HEK293 (cell line): ENCODE measurements at regions not wholly inside any gene's neighbourhood (a gene's known extent, or its start where the extent isn't known, plus 50 kb on each side); places are given as distances from the start of the nearest gene placed in this dataset.

Source experiments
- EGR2 ChIP-seq: fragments of 450-650 bp; formaldehyde crosslinking; IDR thresholded peaks from 2 replicates; pipeline ENCODE4 v1.5.1; 2016; ENCODE audit warnings: low read depth, missing biosample characterization, missing genetic modification characterization
- GLI4 ChIP-seq: fragments of 450-650 bp; formaldehyde crosslinking; IDR thresholded peaks from 2 replicates; pipeline ENCODE4 v1.5.1; 2016; ENCODE audit warnings: missing biosample characterization, missing genetic modification characterization
- KLF8 ChIP-seq: fragments of 450-650 bp; formaldehyde crosslinking; IDR thresholded peaks from 2 replicates; pipeline ENCODE4 v1.5.1; 2016; ENCODE audit warnings: missing biosample characterization, missing genetic modification characterization
- SCRT1 ChIP-seq: fragments of 450-650 bp; formaldehyde crosslinking; IDR thresholded peaks from 2 replicates; pipeline ENCODE4 v1.5.1; 2016; ENCODE audit warnings: missing biosample characterization, missing genetic modification characterization, borderline replicate concordance
- SCRT2 ChIP-seq: fragments of 450-650 bp; formaldehyde crosslinking; IDR thresholded peaks from 2 replicates; pipeline ENCODE4 v1.5.1; 2016; ENCODE audit warnings: missing biosample characterization, missing genetic modification characterization
- SP2 ChIP-seq: fragments of 450-650 bp; formaldehyde crosslinking; IDR thresholded peaks from 2 replicates; pipeline ENCODE4 v1.5.1; 2016; ENCODE audit warnings: missing biosample characterization, missing genetic modification characterization
- WT1 ChIP-seq: fragments of 450-650 bp; formaldehyde crosslinking; IDR thresholded peaks from 2 replicates; pipeline ENCODE4 v1.5.1; 2016; ENCODE audit warnings: missing biosample characterization, missing genetic modification characterization
- ZFHX2 ChIP-seq: fragments of 450-650 bp; formaldehyde crosslinking; conservative IDR thresholded peaks from 2 replicates; pipeline ENCODE4 v1.5.1; 2016; ENCODE audit warnings: missing biosample characterization, missing genetic modification characterization
- ZIC2 ChIP-seq: fragments of 450-650 bp; formaldehyde crosslinking; IDR thresholded peaks from 2 replicates; pipeline ENCODE4 v1.5.1; 2016; ENCODE audit warnings: missing biosample characterization, missing genetic modification characterization
- ZNF10 ChIP-seq: fragments of 450-650 bp; formaldehyde crosslinking; IDR thresholded peaks from 2 replicates; pipeline ENCODE4 v1.5.1; 2017; ENCODE audit warnings: missing biosample characterization, missing genetic modification characterization
- ZNF132 ChIP-seq: fragments of 450-650 bp; formaldehyde crosslinking; IDR thresholded peaks from 2 replicates; pipeline ENCODE4 v1.5.1; 2017; ENCODE audit warnings: missing biosample characterization, missing genetic modification characterization, borderline replicate concordance
- ZNF138 ChIP-seq: fragments of 450-650 bp; formaldehyde crosslinking; IDR thresholded peaks from 2 replicates; pipeline ENCODE4 v1.5.1; 2016; ENCODE audit warnings: missing biosample characterization, missing genetic modification characterization, borderline replicate concordance
- ZNF169 ChIP-seq: fragments of 450-650 bp; formaldehyde crosslinking; IDR thresholded peaks from 2 replicates; pipeline ENCODE4 v1.5.1; 2016; ENCODE audit warnings: missing biosample characterization, missing genetic modification characterization
- ZNF223 ChIP-seq: fragments of 450-650 bp; formaldehyde crosslinking; IDR thresholded peaks from 2 replicates; pipeline ENCODE4 v1.5.1; 2016; ENCODE audit warnings: missing biosample characterization, missing genetic modification characterization
- ZNF266 ChIP-seq: fragments of 450-650 bp; formaldehyde crosslinking; IDR thresholded peaks from 2 replicates; pipeline ENCODE4 v1.5.1; 2016; ENCODE audit warnings: missing biosample characterization, missing genetic modification characterization, low read depth
- ZNF366 ChIP-seq: fragments of 450-650 bp; formaldehyde crosslinking; conservative IDR thresholded peaks from 2 replicates; pipeline ENCODE4 v1.5.1; 2016; ENCODE audit warnings: missing biosample characterization, missing genetic modification characterization
- ZNF48 ChIP-seq: fragments of 450-650 bp; formaldehyde crosslinking; IDR thresholded peaks from 2 replicates; pipeline ENCODE4 v1.5.1; 2016; ENCODE audit warnings: missing biosample characterization, missing genetic modification characterization
- ZNF501 ChIP-seq: fragments of 450-650 bp; formaldehyde crosslinking; IDR thresholded peaks from 2 replicates; pipeline ENCODE4 v1.5.1; 2016; ENCODE audit warnings: missing biosample characterization, missing genetic modification characterization
- ZNF600 ChIP-seq: fragments of 450-650 bp; formaldehyde crosslinking; IDR thresholded peaks from 2 replicates; pipeline ENCODE4 v1.5.1; 2016; ENCODE audit warnings: missing biosample characterization, missing genetic modification characterization
- ZNF624 ChIP-seq: fragments of 450-650 bp; formaldehyde crosslinking; IDR thresholded peaks from 2 replicates; pipeline ENCODE4 v1.5.1; 2017; ENCODE audit warnings: missing biosample characterization, missing genetic modification characterization
- ZNF654 ChIP-seq: fragments of 450-650 bp; formaldehyde crosslinking; IDR thresholded peaks from 2 replicates; pipeline ENCODE4 v1.5.1; 2016; ENCODE audit warnings: low read depth, missing biosample characterization, missing genetic modification characterization
- TF ChIP-seq, protein P1 (sequence below): fragments of 450-650 bp; formaldehyde crosslinking; IDR thresholded peaks from 2 replicates; pipeline ENCODE4 v1.5.1; 2016; ENCODE audit warnings: missing biosample characterization, missing genetic modification characterization
- TF ChIP-seq, protein P2 (sequence below): fragments of 450-650 bp; formaldehyde crosslinking; conservative IDR thresholded peaks from 2 replicates; pipeline ENCODE4 v1.5.1; 2016; ENCODE audit warnings: low read depth, missing biosample characterization, missing genetic modification characterization
- TF ChIP-seq, protein P3 (sequence below): fragments of 450-650 bp; formaldehyde crosslinking; IDR thresholded peaks from 2 replicates; pipeline ENCODE4 v1.5.1; 2017; ENCODE audit warnings: missing biosample characterization, missing genetic modification characterization
- TF ChIP-seq, protein P4 (sequence below): fragments of 450-650 bp; formaldehyde crosslinking; IDR thresholded peaks from 2 replicates; pipeline ENCODE4 v1.5.1; 2016; ENCODE audit warnings: missing biosample characterization, missing genetic modification characterization
- TF ChIP-seq, protein P5 (sequence below): fragments of 450-650 bp; formaldehyde crosslinking; IDR thresholded peaks from 2 replicates; pipeline ENCODE4 v1.5.1; 2016; ENCODE audit warnings: missing biosample characterization, missing genetic modification characterization, borderline replicate concordance
- TF ChIP-seq, protein P6 (sequence below): fragments of 450-650 bp; formaldehyde crosslinking; IDR thresholded peaks from 2 replicates; pipeline ENCODE4 v1.5.1; 2017; ENCODE audit warnings: missing biosample characterization, missing genetic modification characterization

DNA sequence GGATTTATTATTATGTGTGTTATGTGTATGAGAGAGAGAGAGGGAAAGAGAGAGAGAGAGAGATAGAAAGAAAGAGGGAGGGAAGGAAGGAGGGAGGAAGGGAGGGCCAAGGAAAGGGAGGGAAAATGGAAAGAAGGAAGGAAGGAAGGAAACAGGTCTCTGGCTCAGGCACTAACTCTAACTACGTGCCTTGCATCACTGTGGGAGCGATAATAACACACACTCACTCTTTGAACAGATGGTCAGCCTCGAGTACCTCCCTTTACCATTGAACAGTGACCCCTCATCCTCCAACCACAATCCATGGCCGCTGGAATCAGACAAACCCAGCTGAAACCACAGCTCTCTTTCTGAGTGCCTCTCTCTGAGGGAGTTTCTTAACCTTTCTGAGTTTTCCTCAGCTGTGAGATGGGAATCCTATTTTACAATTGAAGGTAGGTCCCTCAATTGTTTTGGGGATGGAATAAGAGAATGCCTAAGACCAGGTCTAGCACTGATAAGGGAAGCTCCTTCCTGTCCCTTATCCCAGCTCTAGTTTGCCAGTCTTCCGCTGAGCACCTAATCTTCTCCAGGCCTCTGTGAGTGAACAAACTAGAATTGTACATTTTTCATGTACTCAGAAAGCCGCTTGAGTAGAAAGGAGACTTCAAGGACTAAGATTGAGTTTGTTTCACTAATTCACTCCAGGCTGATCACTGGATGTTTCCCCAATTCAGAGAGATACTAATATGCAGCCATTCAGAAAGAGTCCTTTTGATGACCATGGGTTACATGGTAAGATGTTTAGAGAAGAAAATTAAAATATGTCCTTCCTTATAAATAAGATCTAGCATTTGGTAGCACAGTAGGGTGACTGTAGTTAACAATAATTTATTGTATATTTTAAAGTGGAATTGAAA is 62.8 kb downstream of the IRF2BP2 start (continued):
- TF ChIP-seq, protein P1, sequence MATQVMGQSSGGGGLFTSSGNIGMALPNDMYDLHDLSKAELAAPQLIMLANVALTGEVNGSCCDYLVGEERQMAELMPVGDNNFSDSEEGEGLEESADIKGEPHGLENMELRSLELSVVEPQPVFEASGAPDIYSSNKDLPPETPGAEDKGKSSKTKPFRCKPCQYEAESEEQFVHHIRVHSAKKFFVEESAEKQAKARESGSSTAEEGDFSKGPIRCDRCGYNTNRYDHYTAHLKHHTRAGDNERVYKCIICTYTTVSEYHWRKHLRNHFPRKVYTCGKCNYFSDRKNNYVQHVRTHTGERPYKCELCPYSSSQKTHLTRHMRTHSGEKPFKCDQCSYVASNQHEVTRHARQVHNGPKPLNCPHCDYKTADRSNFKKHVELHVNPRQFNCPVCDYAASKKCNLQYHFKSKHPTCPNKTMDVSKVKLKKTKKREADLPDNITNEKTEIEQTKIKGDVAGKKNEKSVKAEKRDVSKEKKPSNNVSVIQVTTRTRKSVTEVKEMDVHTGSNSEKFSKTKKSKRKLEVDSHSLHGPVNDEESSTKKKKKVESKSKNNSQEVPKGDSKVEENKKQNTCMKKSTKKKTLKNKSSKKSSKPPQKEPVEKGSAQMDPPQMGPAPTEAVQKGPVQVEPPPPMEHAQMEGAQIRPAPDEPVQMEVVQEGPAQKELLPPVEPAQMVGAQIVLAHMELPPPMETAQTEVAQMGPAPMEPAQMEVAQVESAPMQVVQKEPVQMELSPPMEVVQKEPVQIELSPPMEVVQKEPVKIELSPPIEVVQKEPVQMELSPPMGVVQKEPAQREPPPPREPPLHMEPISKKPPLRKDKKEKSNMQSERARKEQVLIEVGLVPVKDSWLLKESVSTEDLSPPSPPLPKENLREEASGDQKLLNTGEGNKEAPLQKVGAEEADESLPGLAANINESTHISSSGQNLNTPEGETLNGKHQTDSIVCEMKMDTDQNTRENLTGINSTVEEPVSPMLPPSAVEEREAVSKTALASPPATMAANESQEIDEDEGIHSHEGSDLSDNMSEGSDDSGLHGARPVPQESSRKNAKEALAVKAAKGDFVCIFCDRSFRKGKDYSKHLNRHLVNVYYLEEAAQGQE = no peak
- TF ChIP-seq ZNF138 (tag by site-specific recombination) (no peak), ZNF132 (tag by site-specific recombination) (no peak), WT1 (peak; percentile 58; the same call in 1 of the 2 replicates), ZFHX2 (tag by site-specific recombination) (no peak), SCRT1 (no peak), KLF8 (tag by site-specific recombination) (no peak), EGR2 (tag by site-specific recombination) (no peak), ZNF223 (tag by site-specific recombination) (no peak), ZNF624 (tag by site-specific recombination) (no peak), ZNF48 (tag by site-specific recombination) (no peak), ZNF169 (tag by site-specific recombination) (no peak), GLI4 (tag by site-specific recombination) (no peak), ZNF366 (tag by site-specific recombination) (peak; percentile 95), ZIC2 (tag by site-specific recombination) (no peak), SP2 (tag by site-specific recombination) (no peak), ZNF501 (tag by site-specific recombination) (no peak), ZNF654 (tag by site-specific recombination) (no peak), ZNF266 (tag by site-specific recombination) (no peak), SCRT2 (tag by site-specific recombination) (no peak), ZNF10 (no peak), ZNF600 (tag by site-specific recombination) (no peak)
- TF ChIP-seq, protein P2, sequence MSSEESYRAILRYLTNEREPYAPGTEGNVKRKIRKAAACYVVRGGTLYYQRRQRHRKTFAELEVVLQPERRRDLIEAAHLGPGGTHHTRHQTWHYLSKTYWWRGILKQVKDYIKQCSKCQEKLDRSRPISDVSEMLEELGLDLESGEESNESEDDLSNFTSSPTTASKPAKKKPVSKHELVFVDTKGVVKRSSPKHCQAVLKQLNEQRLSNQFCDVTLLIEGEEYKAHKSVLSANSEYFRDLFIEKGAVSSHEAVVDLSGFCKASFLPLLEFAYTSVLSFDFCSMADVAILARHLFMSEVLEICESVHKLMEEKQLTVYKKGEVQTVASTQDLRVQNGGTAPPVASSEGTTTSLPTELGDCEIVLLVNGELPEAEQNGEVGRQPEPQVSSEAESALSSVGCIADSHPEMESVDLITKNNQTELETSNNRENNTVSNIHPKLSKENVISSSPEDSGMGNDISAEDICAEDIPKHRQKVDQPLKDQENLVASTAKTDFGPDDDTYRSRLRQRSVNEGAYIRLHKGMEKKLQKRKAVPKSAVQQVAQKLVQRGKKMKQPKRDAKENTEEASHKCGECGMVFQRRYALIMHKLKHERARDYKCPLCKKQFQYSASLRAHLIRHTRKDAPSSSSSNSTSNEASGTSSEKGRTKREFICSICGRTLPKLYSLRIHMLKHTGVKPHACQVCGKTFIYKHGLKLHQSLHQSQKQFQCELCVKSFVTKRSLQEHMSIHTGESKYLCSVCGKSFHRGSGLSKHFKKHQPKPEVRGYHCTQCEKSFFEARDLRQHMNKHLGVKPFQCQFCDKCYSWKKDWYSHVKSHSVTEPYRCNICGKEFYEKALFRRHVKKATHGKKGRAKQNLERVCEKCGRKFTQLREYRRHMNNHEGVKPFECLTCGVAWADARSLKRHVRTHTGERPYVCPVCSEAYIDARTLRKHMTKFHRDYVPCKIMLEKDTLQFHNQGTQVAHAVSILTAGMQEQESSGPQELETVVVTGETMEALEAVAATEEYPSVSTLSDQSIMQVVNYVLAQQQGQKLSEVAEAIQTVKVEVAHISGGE (tag by site-specific recombination) = no peak
- TF ChIP-seq, protein P3, sequence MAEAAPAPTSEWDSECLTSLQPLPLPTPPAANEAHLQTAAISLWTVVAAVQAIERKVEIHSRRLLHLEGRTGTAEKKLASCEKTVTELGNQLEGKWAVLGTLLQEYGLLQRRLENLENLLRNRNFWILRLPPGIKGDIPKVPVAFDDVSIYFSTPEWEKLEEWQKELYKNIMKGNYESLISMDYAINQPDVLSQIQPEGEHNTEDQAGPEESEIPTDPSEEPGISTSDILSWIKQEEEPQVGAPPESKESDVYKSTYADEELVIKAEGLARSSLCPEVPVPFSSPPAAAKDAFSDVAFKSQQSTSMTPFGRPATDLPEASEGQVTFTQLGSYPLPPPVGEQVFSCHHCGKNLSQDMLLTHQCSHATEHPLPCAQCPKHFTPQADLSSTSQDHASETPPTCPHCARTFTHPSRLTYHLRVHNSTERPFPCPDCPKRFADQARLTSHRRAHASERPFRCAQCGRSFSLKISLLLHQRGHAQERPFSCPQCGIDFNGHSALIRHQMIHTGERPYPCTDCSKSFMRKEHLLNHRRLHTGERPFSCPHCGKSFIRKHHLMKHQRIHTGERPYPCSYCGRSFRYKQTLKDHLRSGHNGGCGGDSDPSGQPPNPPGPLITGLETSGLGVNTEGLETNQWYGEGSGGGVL = peak; percentile 51; the same call in 1 of the 2 replicates
- TF ChIP-seq, protein P4, sequence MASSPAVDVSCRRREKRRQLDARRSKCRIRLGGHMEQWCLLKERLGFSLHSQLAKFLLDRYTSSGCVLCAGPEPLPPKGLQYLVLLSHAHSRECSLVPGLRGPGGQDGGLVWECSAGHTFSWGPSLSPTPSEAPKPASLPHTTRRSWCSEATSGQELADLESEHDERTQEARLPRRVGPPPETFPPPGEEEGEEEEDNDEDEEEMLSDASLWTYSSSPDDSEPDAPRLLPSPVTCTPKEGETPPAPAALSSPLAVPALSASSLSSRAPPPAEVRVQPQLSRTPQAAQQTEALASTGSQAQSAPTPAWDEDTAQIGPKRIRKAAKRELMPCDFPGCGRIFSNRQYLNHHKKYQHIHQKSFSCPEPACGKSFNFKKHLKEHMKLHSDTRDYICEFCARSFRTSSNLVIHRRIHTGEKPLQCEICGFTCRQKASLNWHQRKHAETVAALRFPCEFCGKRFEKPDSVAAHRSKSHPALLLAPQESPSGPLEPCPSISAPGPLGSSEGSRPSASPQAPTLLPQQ (tag by site-specific recombination) = no peak
- TF ChIP-seq, protein P5, sequence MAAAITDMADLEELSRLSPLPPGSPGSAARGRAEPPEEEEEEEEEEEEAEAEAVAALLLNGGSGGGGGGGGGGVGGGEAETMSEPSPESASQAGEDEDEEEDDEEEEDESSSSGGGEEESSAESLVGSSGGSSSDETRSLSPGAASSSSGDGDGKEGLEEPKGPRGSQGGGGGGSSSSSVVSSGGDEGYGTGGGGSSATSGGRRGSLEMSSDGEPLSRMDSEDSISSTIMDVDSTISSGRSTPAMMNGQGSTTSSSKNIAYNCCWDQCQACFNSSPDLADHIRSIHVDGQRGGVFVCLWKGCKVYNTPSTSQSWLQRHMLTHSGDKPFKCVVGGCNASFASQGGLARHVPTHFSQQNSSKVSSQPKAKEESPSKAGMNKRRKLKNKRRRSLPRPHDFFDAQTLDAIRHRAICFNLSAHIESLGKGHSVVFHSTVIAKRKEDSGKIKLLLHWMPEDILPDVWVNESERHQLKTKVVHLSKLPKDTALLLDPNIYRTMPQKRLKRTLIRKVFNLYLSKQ (tag by site-specific recombination) = no peak
- TF ChIP-seq, protein P6, sequence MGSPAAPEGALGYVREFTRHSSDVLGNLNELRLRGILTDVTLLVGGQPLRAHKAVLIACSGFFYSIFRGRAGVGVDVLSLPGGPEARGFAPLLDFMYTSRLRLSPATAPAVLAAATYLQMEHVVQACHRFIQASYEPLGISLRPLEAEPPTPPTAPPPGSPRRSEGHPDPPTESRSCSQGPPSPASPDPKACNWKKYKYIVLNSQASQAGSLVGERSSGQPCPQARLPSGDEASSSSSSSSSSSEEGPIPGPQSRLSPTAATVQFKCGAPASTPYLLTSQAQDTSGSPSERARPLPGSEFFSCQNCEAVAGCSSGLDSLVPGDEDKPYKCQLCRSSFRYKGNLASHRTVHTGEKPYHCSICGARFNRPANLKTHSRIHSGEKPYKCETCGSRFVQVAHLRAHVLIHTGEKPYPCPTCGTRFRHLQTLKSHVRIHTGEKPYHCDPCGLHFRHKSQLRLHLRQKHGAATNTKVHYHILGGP (tag by site-specific recombination) = no peak
